ENCODE measurements at regions not wholly inside any gene's neighbourhood (a gene's known extent, or its start where the extent isn't known, plus 50 kb on each side); places are given as distances from the start of the nearest gene placed in this dataset.

GRCh38 chr11:119536801-119537200, 113.8 kb upstream of the THY1 start:
- no peak for TF ChIP-seq POLR2A (IDR thresholded peaks at IDR 0.05)
- no peak for TF ChIP-seq CTCF (IDR thresholded peaks at IDR 0.05)
- TF ChIP-seq POLR2AphosphoS5 (IDR thresholded peaks at IDR 0.05): no peak
